ENCODE measurements at regions not wholly inside any gene's neighbourhood (a gene's known extent, or its start where the extent isn't known, plus 50 kb on each side); places are given as distances from the start of the nearest gene placed in this dataset.

- no peak for DNase-seq (ENCODE audit: low read depth)
Observed at GRCh38 chr1:56442290-56442877, 137.0 kb downstream of the PLPP3 start.

DNA sequence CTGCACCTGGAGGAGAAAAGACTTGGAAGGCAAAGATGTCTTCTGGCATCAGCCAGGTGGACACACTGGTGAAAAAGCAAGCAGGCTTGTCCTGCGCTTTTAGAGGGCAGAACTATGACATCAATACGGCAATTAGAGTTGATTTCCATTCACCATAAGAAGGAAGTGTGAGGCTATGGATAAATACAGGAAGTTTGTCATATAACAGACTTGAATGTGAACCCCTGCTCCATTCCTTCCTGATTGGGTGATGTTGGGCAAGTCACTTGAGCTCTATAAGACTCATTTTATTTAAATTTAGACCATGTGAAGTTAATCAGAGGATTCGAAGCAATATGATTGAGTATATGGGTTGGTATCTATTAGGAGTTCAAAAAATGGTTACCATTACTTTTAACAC lies 137.8 kb downstream of the PLPP3 start:
- DNase-seq (ENCODE audit: low read depth), result no peak

GRCh38 chr1:56439610-56440264 lies 139.6 kb downstream of the PLPP3 start:
- DNase-seq (ENCODE audit: low read depth), result no peak

DNA sequence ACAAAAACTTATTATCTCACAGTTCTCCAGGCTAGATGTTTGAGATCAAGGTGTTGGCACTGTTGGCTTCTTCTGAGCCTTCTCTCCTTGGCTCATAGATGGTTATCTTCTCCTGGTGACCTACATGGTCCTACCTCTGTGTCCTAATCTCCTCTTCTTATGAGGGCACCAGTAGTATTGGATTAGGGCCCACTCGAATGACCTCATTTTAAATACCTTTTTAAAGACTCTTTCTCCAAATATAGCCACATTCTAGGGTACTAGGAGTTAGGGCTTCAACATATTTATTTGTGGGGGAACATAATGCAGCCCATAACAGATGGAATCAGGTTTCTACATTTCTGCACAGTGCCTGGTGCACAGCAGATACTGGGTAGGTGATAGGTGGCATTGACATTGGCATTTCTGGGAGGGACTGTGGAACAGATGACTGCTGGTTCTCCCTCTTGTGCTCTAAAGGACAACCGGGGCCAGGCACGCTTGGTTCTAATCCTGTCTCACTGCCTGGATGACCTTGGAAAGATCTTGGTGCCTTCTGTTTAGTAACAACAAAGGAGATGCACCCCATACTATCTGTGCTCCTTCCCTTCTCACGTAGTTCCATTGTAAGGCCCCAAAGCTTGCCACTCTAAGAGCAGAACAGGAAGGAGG lies 140.3 kb downstream of the PLPP3 start:
- no peak for DNase-seq (ENCODE audit: low read depth)

DNA sequence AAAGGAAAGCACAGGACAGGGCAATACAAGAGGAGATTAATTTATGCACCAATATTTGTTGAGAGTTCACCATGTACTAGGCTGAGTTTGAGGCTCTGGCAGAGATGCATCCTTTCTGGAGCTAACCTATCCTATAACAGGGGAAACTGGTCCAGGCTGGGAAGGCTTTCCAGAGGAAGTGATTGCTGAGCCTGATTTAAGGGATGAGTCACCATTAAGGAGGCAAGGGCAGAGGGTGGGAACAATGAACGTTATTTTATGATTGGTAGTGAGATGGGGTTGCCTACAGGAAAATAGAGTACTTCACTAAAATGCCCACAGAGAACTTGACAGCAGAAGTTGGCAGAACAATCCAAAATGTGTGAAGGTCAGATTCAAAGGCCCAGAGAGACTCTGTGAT lies 141.4 kb downstream of the PLPP3 start:
- no peak for DNase-seq (ENCODE audit: low read depth)

GRCh38 chr1:56436912-56437417 lies 142.4 kb downstream of the PLPP3 start:
- DNase-seq (ENCODE audit: low read depth), result no peak

DNA sequence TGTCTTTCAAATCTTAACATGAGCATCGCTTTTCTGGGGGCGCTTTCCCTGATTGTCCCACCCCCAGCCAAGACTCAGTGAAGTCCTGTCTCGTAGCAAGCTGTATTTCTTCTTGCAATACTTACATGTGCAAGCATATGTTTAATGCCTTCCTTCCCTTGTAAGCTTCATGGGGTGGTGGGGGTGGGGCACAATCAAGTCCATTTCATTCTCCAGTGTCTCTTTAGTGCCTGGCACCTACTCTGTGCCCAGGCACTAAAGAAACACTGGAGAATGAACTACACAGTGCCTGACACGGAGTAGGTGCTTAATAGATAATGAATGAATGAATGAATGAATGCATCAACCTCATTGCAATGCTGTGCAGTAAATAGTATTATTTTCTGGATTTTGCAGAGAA lies 143.1 kb downstream of the PLPP3 start:
- no peak for DNase-seq (ENCODE audit: low read depth)

DNA sequence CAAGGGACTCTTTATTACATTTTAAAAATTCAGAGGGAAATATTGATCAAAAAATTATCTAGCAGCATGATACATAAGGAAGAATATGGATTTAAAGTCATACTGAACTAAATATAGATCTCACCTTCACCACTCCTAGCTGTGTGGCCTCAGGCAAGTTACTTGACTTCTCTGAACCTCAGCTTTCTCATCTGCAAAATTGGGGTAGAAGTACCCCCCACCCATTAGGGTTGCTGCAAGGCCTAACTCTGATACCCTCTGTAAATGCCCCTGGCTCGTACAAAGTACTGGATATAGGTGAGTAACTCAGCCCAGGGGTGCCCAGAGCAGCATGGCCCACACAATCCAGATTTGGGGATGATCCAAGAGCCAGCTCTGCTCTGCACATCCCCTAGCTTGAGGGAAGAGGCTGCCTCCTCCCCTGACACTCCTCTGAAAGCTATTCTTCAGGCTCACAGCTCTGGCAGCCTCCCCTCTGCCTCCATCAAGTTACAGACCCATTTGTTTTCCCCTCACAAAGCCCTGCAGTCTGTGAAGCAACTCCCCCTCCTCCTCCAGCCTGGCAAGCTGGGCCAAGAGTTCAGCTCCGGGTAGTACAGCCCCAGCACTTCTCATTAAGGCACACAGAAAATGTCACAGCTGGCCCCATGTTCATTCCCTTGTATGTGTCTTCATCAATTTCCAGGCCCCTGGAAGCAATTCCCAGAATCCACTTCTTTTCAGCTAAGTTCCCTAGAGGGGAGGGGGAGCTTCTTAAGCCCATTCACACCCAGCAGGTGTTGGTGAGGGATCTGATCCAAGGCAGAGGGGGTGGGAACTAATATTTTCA lies 143.7 kb downstream of the PLPP3 start:
- no peak for DNase-seq (ENCODE audit: low read depth)

- DNase-seq (ENCODE audit: low read depth), result no peak
Observed at GRCh38 chr1:56434740-56435139, 144.6 kb downstream of the PLPP3 start.

DNA sequence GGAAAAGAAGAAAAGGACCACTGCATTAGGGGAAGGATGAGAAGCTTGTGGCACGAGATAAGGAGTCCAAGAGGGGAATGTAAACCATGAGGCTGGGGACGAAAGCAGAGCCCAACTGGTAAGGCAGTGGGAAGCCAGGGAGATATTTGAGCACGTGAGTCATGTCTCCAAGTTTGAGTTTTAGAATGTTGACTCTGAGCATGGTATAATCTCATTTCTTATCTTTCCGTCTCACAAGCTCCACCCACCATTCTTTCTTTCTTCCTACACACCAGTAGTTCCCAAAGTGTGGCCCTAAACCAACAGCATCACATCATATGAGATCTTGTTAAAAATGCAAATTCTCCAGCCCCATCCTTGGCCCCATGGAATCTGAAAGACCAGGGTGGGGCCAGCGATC lies 145.3 kb downstream of the PLPP3 start:
- no peak for DNase-seq (ENCODE audit: low read depth)

DNA sequence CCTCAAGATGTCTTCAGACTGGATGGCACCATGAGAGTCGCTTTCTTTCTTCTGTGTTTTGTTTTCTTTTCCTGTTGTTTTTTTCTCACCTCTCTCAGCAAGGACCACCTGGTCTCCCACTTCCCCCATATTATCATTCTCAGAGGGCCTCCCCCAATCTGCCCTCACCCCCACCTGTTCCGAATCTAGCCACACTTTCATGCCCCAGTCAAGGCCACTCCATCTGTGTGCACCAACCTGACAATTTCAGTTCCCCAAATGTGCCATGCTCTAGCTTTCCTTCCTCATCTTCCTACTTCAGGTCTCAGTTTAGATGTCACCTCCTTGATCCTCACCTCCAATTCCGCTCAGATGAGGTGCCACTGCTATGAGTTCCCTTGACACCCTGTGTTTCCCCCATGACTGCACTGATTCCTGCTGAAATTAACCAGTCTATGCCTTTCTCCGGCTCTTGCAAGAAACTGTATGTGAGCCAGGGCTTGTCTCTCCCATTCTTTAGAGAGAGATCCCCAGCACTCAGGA lies 146.2 kb downstream of the PLPP3 start:
- DNase-seq (ENCODE audit: low read depth), result no peak

DNA sequence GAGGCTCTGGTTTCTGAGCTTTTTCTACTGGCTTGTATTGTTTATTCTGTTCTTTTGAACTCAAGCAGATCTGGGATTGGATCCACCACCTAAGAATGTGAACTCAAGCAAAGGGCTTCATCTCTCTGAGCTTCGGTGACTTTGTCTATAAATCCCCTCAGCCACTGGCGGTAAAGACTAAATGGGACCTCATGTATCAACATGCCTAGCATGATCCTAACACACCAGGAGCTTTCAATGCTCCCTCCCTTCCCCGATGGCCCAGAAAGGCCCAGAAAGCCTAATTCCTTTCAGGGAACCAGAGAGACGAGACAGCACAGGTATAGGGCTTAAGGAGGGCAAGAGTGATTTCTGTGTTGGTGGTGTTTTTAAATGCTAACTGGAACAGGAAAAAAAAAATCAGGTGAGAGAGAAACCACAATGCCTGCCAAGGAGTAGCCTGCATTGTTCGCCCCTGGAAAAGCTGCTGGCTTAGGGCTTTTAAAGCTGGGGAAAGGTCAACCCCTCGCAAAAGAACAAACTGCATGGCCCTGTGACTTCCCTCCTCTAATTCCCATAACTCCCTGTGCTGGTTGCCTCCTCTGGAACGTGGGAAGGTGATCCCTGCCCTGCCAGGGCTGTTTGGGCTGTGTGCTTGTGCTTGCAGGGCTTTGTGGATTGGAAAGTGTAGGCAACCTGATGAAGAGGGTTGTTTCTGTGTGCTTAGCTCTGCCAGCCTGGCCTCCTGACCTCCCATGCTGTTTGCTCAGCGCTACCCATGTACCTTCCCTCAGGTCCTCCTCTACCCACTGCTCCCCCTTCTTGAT lies 147.0 kb downstream of the PLPP3 start:
- DNase-seq (ENCODE audit: low read depth), result no peak

DNA sequence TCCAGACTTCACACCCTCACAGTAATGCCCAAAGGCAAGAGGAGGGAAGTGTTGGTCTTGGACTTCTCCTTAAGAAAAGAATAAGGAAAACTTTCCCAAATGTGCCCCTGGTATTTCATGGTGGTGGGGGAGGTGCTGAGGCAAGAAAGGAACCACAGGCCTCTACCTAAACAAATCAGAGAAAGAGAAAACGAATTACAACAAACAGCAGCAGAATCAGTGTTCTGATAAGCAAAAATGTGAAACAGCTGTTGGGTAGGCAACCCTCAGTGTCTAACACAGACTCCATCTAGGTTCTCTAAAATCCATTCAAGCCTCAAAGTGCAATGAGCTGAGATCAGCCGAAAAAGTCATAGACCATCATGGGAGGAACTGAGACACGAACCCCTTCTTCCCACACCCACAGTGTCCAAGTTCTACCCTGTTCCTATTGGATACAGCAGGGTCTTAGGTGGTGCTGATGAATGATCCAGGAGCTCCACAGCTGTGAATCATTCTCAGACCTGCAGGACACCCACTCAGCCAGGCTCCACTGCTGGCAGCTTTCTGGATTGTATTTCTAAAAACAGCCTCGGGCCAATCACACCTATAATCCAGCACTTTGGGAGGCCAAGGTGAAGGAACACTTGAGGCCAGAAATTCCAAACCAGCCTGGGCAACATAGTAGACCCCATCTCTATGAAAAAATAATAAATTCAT lies 149.1 kb downstream of the PLPP3 start:
- no peak for DNase-seq (ENCODE audit: low read depth)

DNA sequence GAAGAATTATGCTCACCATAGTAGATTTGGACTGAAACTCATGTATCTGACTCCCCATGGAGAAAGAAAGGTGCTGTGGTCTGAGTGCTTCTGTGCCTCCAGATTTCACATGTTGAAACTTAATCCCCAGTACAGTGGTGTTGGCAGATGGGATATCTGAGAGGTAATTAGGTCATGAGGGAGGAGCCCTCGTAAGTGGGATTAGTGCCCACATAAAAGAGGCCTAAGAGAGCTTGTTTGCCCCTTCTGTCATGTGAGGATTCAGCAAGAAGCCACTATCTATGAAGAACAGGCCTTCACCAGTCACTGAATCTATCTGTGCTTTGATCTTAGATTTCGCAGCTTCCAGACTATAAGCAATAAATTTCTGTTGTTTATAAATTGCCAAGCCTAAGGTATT lies 150.1 kb downstream of the PLPP3 start:
- no peak for DNase-seq (ENCODE audit: low read depth)

GRCh38 chr1:56426587-56427381 lies 152.6 kb downstream of the PLPP3 start:
- no peak for DNase-seq (ENCODE audit: low read depth)

DNA sequence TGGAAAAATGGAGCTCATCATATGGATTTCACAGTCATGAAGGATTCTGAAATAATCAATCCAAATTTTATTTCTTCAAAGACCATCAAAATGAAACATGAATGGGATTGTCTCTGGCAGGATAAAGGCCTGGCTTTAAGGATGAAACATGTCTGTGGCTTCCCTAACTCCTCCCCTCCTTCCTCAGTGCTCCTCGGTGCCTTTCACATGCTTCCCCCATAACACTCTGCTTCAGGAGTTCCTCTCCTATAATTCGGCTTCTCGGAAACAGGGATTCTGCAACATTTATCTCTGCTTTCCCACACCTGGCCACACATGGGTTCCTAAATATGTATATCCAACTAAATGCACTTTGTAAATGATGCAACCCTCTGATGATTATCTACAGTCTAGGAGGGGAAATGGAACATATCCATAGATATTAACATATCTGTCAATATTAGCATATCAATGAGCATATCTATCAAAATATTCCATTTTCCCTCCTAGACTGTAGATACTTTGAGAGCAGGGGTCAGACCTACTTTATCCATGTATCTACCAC lies 153.8 kb downstream of the PLPP3 start:
- no peak for DNase-seq (ENCODE audit: low read depth)

GRCh38 chr1:56424744-56425493 lies 154.4 kb downstream of the PLPP3 start:
- DNase-seq (ENCODE audit: low read depth), result no peak

DNA sequence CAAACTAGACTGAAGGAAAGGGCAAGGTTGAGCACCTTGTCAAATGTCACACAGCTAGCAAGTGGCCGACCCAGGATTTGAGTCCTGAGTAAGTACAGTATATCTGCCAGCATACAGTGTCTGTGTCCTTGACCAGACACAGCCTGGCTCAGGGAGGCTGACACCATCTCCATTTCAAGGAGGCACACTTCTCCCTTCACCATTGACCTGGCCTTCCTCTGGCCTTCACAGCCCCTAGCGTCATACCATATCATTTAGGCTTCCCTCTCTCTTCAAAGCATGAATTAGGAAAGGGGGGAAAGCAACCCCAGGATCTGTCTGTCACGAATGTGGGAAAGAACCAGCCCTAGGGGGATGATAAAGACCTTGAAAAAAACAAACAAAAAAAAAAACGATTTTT lies 155.6 kb downstream of the PLPP3 start:
- DNase-seq (ENCODE audit: low read depth), result no peak

DNA sequence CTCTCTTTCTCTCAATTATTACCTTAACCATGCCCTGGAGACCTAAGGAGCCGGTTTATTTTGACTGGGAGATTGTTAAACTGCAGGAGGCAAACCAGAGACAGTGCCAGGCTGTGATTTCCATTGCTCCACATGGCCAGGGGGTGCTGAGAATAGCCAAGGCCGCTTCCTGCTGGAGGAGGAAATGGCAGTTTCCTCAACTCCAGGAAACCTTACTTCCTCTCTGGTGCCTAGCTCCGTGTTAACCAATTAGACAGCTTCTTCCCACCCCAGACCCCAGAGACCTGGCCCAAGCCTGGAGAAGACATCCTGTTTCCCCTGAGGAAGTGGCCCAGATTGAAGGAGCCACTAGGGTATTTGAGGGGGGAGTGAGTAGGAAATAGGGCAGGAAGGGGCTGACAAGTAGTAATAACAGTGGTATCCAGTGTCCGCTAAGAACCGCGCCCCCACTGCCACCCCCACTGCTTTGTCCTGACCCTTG lies 161.2 kb downstream of the PLPP3 start:
- DNase-seq (ENCODE audit: low read depth), result no peak
